ENCODE measurements at regions not wholly inside any gene's neighbourhood (a gene's known extent, or its start where the extent isn't known, plus 50 kb on each side); places are given as distances from the start of the nearest gene placed in this dataset.

DNA sequence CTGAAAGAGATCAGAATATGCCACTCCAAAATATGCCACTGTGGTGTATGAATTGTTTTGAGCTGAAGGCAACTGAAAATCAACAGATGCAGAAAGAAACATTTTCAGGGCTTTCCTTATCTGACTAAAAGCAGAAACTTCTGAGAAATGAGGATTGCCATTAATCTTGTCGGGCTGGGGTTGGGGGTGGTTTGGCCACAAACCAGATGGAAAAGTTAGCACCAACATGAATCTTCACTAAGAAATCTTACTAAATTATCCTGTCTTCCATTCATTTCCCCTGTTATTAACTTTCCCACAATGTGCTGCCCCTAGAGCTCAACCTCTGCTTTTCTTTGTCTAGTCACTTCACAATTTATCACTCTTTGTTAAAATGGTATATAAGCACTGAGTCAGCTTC lies 229.9 kb upstream of the GADL1 start:
- TF ChIP-seq POLR2A (IDR thresholded peaks at IDR 0.05), result no peak
- TF ChIP-seq, protein P1, sequence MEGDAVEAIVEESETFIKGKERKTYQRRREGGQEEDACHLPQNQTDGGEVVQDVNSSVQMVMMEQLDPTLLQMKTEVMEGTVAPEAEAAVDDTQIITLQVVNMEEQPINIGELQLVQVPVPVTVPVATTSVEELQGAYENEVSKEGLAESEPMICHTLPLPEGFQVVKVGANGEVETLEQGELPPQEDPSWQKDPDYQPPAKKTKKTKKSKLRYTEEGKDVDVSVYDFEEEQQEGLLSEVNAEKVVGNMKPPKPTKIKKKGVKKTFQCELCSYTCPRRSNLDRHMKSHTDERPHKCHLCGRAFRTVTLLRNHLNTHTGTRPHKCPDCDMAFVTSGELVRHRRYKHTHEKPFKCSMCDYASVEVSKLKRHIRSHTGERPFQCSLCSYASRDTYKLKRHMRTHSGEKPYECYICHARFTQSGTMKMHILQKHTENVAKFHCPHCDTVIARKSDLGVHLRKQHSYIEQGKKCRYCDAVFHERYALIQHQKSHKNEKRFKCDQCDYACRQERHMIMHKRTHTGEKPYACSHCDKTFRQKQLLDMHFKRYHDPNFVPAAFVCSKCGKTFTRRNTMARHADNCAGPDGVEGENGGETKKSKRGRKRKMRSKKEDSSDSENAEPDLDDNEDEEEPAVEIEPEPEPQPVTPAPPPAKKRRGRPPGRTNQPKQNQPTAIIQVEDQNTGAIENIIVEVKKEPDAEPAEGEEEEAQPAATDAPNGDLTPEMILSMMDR (IDR thresholded peaks at IDR 0.05), result no peak

Measured in breast epithelium (tissue), 3 donors.